Right ventricle myocardium superior (tissue), 1 donor: ENCODE measurements at regions not wholly inside any gene's neighbourhood (a gene's known extent, or its start where the extent isn't known, plus 50 kb on each side); places are given as distances from the start of the nearest gene placed in this dataset.
"Not testable (repeated sequence)": the region's sequence is repeated elsewhere in the genome, so short reads cannot be mapped to it uniquely, and the experiment has no call there.

Experiments used
- ATAC-seq: fragments of 200-7000 bp; cut with Tn5 transposase; one replicate; pipeline ENCODE4 v1.9.1; 2020; ENCODE audit warnings: mild to moderate bottlenecking; ENCODE audit not compliant: poor library complexity
- DNase-seq: peaks from one replicate; pipeline ENCODE4 v3.0.0-alpha.2; 2020
- intact Hi-C: fragments of 100-400 bp; cut with DNase I; formaldehyde crosslinking; loops from one replicate; pipeline ENCODE4 v1.11.2; 2022
- donor health status: DM: no; HTN: yes; CAD: no; lungs with severe emphysema.

GRCh38 chr4:75142382-75142781 is 209.5 kb downstream of the PARM1 start:
- ATAC-seq (no peak), DNase-seq (no peak)
- intact Hi-C loops, result no loop called here

- ATAC-seq (no peak), DNase-seq (no peak)
- intact Hi-C loops, result no loop called here
Measured at GRCh38 chr4:75141162-75141561, 208.2 kb downstream of the PARM1 start.

GRCh38 chr4:75137302-75137701 is 204.4 kb downstream of the PARM1 start:
- ATAC-seq, result no peak
- intact Hi-C loops, result no loop called here
- no peak for DNase-seq

GRCh38 chr4:75135068-75135825 is 202.3 kb downstream of the PARM1 start:
- ATAC-seq (no peak), DNase-seq (no peak)
- intact Hi-C loops, result no loop called here

GRCh38 chr4:75126870-75127269 is 194.0 kb downstream of the PARM1 start:
- DNase-seq, ATAC-seq, intact Hi-C loops: not testable (repeated sequence)

GRCh38 chr4:75126058-75126457 is 193.1 kb downstream of the PARM1 start:
- intact Hi-C loops, result no loop called here
- no peak for DNase-seq
- no peak for ATAC-seq

- intact Hi-C loops, result no loop called here
- ATAC-seq, result no peak
- no peak for DNase-seq
Measured at GRCh38 chr4:75122424-75123014, 189.6 kb downstream of the PARM1 start.

- DNase-seq (no peak), ATAC-seq (no peak)
- intact Hi-C loops, result loop anchor here (5.0 kb wide), 2 partner anchors 186 to 241 kb away; partner anchors contain the start of gene PARM1
Measured at GRCh38 chr4:75118739-75119138, 185.8 kb downstream of the PARM1 start.

GRCh38 chr4:75110061-75110460 is 177.1 kb downstream of the PARM1 start:
- DNase-seq (no peak), ATAC-seq (no peak)
- intact Hi-C loops, result no loop called here

- intact Hi-C loops, result no loop called here
- DNase-seq (no peak), ATAC-seq (no peak)
Measured at GRCh38 chr4:75107755-75108612, 175.1 kb downstream of the PARM1 start.

GRCh38 chr4:75102787-75103085 is 169.8 kb downstream of the PARM1 start:
- no peak for DNase-seq
- no peak for ATAC-seq
- intact Hi-C loops, result no loop called here

- DNase-seq (no peak), ATAC-seq (no peak)
- intact Hi-C loops, result no loop called here
Measured at GRCh38 chr4:75101906-75102786, 169.2 kb downstream of the PARM1 start.
